ENCODE measurements at regions not wholly inside any gene's neighbourhood (a gene's known extent, or its start where the extent isn't known, plus 50 kb on each side); places are given as distances from the start of the nearest gene placed in this dataset.

- TF ChIP-seq EZH2 (IDR thresholded peaks at IDR 0.05; ENCODE audit: low read length): no peak
- TF ChIP-seq, protein P1, sequence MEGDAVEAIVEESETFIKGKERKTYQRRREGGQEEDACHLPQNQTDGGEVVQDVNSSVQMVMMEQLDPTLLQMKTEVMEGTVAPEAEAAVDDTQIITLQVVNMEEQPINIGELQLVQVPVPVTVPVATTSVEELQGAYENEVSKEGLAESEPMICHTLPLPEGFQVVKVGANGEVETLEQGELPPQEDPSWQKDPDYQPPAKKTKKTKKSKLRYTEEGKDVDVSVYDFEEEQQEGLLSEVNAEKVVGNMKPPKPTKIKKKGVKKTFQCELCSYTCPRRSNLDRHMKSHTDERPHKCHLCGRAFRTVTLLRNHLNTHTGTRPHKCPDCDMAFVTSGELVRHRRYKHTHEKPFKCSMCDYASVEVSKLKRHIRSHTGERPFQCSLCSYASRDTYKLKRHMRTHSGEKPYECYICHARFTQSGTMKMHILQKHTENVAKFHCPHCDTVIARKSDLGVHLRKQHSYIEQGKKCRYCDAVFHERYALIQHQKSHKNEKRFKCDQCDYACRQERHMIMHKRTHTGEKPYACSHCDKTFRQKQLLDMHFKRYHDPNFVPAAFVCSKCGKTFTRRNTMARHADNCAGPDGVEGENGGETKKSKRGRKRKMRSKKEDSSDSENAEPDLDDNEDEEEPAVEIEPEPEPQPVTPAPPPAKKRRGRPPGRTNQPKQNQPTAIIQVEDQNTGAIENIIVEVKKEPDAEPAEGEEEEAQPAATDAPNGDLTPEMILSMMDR (optimal IDR thresholded peaks at IDR 0.05 in 1 of 3, IDR thresholded peaks at IDR 0.05 in 1 of 3, conservative IDR thresholded peaks at IDR 0.05 in 1 of 3; ENCODE audit: extremely low read depth in 1 of 3, insufficient read depth in 2 of 3, low read length in 3 of 3): no peak
These were observed 165.9 kb upstream of the CENPE start for GRCh38 chr4:103364083-103364482.
